GM12878 (cell line): ENCODE measurements at regions not wholly inside any gene's neighbourhood (a gene's known extent, or its start where the extent isn't known, plus 50 kb on each side); places are given as distances from the start of the nearest gene placed in this dataset.
A peak's percentile ranks its signal among the peaks of the same experiment; 100 is the strongest.

Source experiments
- CTCF ChIP-seq, 3 experiments: IDR thresholded peaks in 2 of 3; conservative IDR thresholded peaks in 1 of 3; 2 replicates each; pipeline ENCODE4 v1.5.1; 2011; ENCODE audit warnings: low read depth in 3 of 3, low read length in 3 of 3, mild to moderate bottlenecking in 3 of 3, control low read depth in 2 of 3, moderate library complexity in 2 of 3, inconsistent platforms in 1 of 3, mixed read lengths in 1 of 3; ENCODE audit not compliant: control insufficient read depth in 2 of 3, insufficient read depth in 1 of 3; ENCODE audit errors: extremely low read depth in 1 of 3
- ESRRA ChIP-seq: IDR thresholded peaks from 2 replicates; pipeline ENCODE4 v1.6.1; 2012; ENCODE audit warnings: mild to moderate bottlenecking, low read length, improper control_type of control experiment
- EZH2 ChIP-seq: IDR thresholded peaks from 2 replicates; pipeline ENCODE4 v1.6.1; 2012; ENCODE audit warnings: low read depth, mild to moderate bottlenecking, control low read depth, inconsistent platforms, low read length, borderline replicate concordance; ENCODE audit not compliant: control insufficient read depth
- HCFC1 ChIP-seq: fragments of 150-350 bp; IDR thresholded peaks from 2 replicates; pipeline ENCODE4 v1.6.1; 2014; ENCODE audit warnings: low read length
- MAX ChIP-seq: IDR thresholded peaks from 2 replicates; pipeline ENCODE4 v1.6.1; 2012; ENCODE audit warnings: low read depth, low read length, improper control_type of control experiment
- MXI1 ChIP-seq: fragments of 150-350 bp; IDR thresholded peaks from 2 replicates; pipeline ENCODE4 v1.6.1; 2011; ENCODE audit warnings: low read depth, mild to moderate bottlenecking, inconsistent platforms, low read length, improper control_type of control experiment
- POLR2A ChIP-seq: IDR thresholded peaks from 2 replicates; pipeline ENCODE4 v1.6.1; 2011; ENCODE audit warnings: low read depth, mild to moderate bottlenecking, low read length
- REST ChIP-seq: IDR thresholded peaks from 2 replicates; pipeline ENCODE4 v1.6.1; 2012; ENCODE audit warnings: mild to moderate bottlenecking, low read depth, low read length
- SPI1 ChIP-seq: IDR thresholded peaks from 2 replicates; pipeline ENCODE4 v1.6.1; 2011; ENCODE audit warnings: low read depth, mild to moderate bottlenecking, low read length, moderate library complexity, borderline replicate concordance; ENCODE audit not compliant: insufficient read depth
- SUZ12 ChIP-seq: fragments of 200-600 bp; sonication (generic); IDR thresholded peaks from one replicate; pipeline ENCODE4 v1.6.1; 2018; ENCODE audit warnings: antibody characterized with exemption, mild to moderate bottlenecking; ENCODE audit not compliant: unreplicated experiment
- TAF1 ChIP-seq: IDR thresholded peaks from 2 replicates; pipeline ENCODE4 v1.6.1; 2011; ENCODE audit warnings: mild to moderate bottlenecking, low read depth, low read length, borderline replicate concordance
- ZNF274 ChIP-seq: IDR thresholded peaks from one replicate; pipeline ENCODE4 v1.8.0; 2011; ENCODE audit not compliant: insufficient read length, insufficient read depth

DNA sequence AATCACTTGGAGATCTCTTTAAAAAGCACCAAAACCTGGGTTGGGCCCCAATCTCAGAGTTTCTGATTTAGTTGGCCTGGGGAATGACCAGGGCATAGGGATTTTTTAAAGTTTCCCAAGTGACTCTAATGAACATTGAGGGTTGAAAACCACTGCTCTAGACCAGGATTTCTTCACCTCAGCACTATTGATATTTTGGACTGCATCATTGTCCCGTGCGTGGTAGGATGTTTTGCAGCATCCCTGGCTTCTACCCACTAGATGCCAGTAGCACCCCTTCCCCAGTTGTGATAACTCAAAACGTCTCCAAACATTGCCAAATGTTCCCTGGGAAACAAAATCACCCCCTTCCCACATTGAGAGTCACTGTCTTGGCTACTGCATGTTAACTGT lies 61.8 kb downstream of the ATXN3L start:
- no peak for TF ChIP-seq TAF1
- TF ChIP-seq HCFC1 = no peak
- TF ChIP-seq CTCF (IDR thresholded peaks at IDR 0.05 in 2 of 3, conservative IDR thresholded peaks at IDR 0.05 in 1 of 3; ENCODE audit: control insufficient read depth in 2 of 3, extremely low read depth in 1 of 3, insufficient read depth in 1 of 3, low read depth in 3 of 3, low read length in 3 of 3) = peak; percentile 19 to 44 (median 34); a peak in 4 of 6 replicates
- TF ChIP-seq EZH2 = no peak
- no peak for TF ChIP-seq REST
- no peak for TF ChIP-seq MXI1
- TF ChIP-seq ESRRA = no peak
- no peak for TF ChIP-seq SPI1
- no peak for TF ChIP-seq POLR2A
- TF ChIP-seq SUZ12 = no peak
- no peak for TF ChIP-seq ZNF274
- TF ChIP-seq MAX = no peak
